H1 (cell line): ENCODE measurements at regions not wholly inside any gene's neighbourhood (a gene's known extent, or its start where the extent isn't known, plus 50 kb on each side); places are given as distances from the start of the nearest gene placed in this dataset.
"Not testable (repeated sequence)": the region's sequence is repeated elsewhere in the genome, so short reads cannot be mapped to it uniquely, and the experiment has no call there.

Experiments
- MAX ChIP-seq: IDR thresholded peaks from 2 replicates; pipeline ENCODE4 v1.6.1; 2012; ENCODE audit warnings: inconsistent platforms
- POLR2AphosphoS5 ChIP-seq: IDR thresholded peaks from 2 replicates; pipeline ENCODE4 v1.6.1; 2011; ENCODE audit warnings: low read depth, low read length
- RAD21 ChIP-seq, 2 experiments: IDR thresholded peaks in 1 of 2; conservative IDR thresholded peaks in 1 of 2; 2 replicates each; pipeline ENCODE4 v1.6.1; 2011; ENCODE audit warnings: low read depth in 2 of 2, low read length in 2 of 2, improper control_type of control experiment in 1 of 2, inconsistent platforms in 1 of 2, mild to moderate bottlenecking in 1 of 2, moderate library complexity in 1 of 2
- USF2 ChIP-seq: IDR thresholded peaks from 2 replicates; pipeline ENCODE4 v1.6.1; 2011; ENCODE audit warnings: low read length, improper control_type of control experiment
- TF ChIP-seq, protein P1 (sequence below), 3 experiments: IDR thresholded peaks; 1 replicate in 2 of 3; 2 replicates in 1 of 3; pipeline versions ENCODE4 v1.5.1 to v1.6.1; 2011; ENCODE audit warnings: low read length in 3 of 3, mild to moderate bottlenecking in 3 of 3, inconsistent platforms in 2 of 3, low read depth in 1 of 3, moderate library complexity in 1 of 3; ENCODE audit not compliant: insufficient read depth in 1 of 3; ENCODE audit errors: control extremely low read depth in 1 of 3

DNA sequence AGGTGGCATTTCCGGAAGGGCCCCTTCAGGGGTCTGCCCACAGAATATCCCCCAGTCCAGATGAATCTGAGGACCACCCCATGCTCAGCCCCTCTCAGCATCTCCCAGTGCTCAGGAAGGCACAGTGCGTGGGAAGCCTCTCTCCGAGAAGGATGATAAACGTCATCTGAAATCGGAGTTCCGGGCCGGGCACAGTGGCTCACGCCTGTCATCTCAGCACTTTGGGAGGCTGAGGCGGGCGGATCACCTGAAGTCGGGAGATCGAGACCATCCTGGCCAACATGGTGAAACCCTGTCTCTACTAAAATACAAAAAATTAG lies 74.5 kb upstream of the PPP1R26 start:
- not testable (repeated sequence) for TF ChIP-seq USF2; RAD21 (IDR thresholded peaks at IDR 0.05 in 1 of 2, conservative IDR thresholded peaks at IDR 0.05 in 1 of 2; ENCODE audit: low read depth in 2 of 2, low read length in 2 of 2); POLR2AphosphoS5; MAX
- TF ChIP-seq, protein P1, sequence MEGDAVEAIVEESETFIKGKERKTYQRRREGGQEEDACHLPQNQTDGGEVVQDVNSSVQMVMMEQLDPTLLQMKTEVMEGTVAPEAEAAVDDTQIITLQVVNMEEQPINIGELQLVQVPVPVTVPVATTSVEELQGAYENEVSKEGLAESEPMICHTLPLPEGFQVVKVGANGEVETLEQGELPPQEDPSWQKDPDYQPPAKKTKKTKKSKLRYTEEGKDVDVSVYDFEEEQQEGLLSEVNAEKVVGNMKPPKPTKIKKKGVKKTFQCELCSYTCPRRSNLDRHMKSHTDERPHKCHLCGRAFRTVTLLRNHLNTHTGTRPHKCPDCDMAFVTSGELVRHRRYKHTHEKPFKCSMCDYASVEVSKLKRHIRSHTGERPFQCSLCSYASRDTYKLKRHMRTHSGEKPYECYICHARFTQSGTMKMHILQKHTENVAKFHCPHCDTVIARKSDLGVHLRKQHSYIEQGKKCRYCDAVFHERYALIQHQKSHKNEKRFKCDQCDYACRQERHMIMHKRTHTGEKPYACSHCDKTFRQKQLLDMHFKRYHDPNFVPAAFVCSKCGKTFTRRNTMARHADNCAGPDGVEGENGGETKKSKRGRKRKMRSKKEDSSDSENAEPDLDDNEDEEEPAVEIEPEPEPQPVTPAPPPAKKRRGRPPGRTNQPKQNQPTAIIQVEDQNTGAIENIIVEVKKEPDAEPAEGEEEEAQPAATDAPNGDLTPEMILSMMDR (IDR thresholded peaks at IDR 0.05; ENCODE audit: control extremely low read depth in 1 of 3, insufficient read depth in 1 of 3, low read depth in 1 of 3, low read length in 3 of 3) = not testable (repeated sequence)
